GM03348 (cell line): ENCODE measurements at regions not wholly inside any gene's neighbourhood (a gene's known extent, or its start where the extent isn't known, plus 50 kb on each side); places are given as distances from the start of the nearest gene placed in this dataset.
A peak's percentile ranks its signal among the peaks of the same experiment; 100 is the strongest.

Experiments
- DNase-seq: peaks from one replicate; pipeline ENCODE4 v3.0.0; 2012; ENCODE audit warnings: low spot score

GRCh38 chrY:14139521-14139920, 83.5 kb downstream of the VCY1B start:
- DNase-seq = no peak

- DNase-seq = no peak
Observed at GRCh38 chrY:14145614-14146013, 89.6 kb downstream of the VCY1B start.

- no peak for DNase-seq
Observed at GRCh38 chrY:14182776-14183175, 126.7 kb downstream of the VCY1B start.

DNA sequence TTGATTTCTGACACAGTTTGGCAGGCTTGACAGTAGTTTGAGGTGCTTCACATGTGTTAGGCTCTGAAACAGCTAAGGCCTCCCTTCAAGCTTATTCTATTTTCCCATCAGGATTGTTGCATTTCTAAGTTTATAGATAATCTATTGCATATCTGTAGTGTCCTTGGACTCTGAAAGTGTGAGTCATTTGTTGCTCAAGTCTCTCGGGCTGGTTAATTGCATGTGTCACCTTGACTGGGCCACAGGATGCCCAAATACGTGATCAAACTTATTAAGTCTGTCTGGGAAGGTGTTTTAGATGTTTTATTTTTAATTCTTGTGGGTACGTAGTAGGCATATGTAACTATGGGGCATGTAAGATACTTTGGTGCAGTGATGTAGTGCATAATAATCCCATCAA, 166.0 kb downstream of the VCY1B start:
- DNase-seq = no peak

GRCh38 chrY:14231703-14232102, 175.7 kb downstream of the VCY1B start:
- DNase-seq = no peak

GRCh38 chrY:14235070-14235469, 179.0 kb downstream of the VCY1B start:
- no peak for DNase-seq

- no peak for DNase-seq
Observed at GRCh38 chrY:14238277-14238676, 182.2 kb downstream of the VCY1B start.

GRCh38 chrY:14246948-14247347, 190.9 kb downstream of the VCY1B start:
- no peak for DNase-seq

GRCh38 chrY:14248878-14249576, 193.0 kb downstream of the VCY1B start:
- no peak for DNase-seq

DNA sequence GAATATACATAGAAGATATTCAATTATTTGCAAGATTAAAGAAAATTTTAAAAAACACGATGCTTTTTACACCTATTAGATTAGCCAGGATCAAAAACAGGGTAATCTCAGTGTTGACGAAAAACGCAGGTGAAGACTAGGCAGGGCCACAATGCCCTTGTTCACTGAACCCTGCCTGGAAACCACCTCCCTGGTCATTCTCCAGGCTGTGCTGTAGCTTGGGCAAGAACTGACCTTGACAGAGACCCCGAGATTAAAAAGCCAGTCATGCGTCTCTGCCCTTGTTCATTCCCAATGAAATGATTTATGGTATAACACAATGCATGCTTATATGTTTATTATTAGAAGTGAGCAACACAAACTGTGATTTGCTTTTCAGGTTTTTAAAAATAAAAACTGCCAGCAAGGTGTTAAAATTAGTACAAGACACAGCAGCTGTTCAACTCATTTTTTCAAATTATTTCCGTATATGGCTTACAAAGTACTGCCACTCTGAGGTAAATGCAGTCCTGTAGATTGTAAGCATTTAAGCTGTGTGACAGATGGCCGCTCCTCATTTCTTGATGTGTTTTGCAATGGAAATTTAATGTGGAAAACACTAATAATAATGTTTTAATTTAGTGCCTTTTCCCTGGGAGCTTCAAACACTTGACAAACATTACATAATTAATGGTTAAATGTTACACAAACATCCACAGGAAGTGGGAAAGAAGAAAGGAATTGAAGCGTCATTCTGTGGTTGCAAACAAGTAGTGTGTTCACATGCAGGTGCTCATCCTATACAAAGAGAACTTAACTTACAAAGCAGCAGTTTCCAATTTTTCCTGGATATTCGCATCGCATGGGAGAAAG, 200.2 kb downstream of the VCY1B start:
- no peak for DNase-seq

DNA sequence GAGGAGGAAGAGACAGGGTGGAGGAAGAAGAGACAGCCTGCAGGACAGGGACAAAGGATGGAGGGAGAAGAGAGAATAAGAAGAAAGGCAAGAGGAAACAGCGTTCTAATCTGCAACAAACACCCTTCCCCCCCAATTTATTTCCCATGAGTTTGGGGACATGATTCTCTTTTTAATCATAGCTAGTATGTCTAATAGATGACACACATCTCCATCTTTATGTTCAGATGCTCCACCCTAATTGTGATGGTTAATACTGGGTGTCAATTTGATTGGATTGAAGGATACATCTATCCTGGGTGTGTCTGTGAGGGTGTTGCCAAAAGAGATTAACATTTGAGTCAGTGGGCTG, 200.8 kb downstream of the VCY1B start:
- DNase-seq = no peak

GRCh38 chrY:14277029-14277428, 221.0 kb downstream of the VCY1B start:
- no peak for DNase-seq

GRCh38 chrY:14290656-14291375, 233.5 kb upstream of the NLGN4Y start:
- peak; percentile 8 for DNase-seq

DNA sequence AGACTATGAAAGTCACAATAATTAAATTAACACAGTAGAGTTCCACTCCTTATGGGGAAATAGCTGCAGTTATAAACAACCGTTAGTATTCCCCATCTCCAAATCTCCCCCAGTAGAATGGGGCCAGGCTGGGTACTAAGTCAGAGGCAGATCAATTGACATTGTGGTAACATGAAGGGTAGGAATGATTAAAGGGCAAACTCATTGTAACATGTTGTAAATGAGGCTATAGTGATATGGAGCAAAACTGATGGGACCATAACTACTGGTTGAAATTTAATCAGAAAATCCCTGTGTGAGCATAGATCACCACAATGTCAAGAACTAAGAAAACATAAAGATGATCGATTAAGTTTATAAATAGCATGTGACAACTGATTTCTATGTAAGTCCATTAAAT, 231.9 kb upstream of the NLGN4Y start:
- DNase-seq = no peak

- no peak for DNase-seq
Observed at GRCh38 chrY:14300775-14301174, 223.6 kb upstream of the NLGN4Y start.

DNA sequence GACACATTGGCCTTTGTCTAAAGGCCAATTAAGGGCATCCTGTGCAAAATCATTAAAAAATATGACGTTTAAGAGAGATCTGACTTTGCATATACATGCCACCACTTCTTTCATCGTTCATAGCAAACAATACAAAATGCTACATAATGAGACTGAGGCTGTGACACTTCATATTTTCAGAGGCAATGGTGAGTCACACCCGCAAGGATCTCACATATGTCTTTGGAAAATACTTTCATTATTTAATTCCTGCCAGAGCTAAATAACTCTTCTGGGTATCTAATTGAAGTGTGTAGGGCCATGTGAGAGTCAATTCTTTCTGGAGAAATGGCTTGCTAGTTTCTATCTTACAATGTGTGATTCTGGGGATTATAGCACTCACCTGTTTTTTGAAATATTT, 222.8 kb upstream of the NLGN4Y start:
- no peak for DNase-seq

- peak; percentile 16 for DNase-seq
Observed at GRCh38 chrY:14328677-14329345, 195.5 kb upstream of the NLGN4Y start.

- no peak for DNase-seq
Observed at GRCh38 chrY:14330362-14330761, 194.0 kb upstream of the NLGN4Y start.

GRCh38 chrY:14339524-14339923, 184.8 kb upstream of the NLGN4Y start:
- no peak for DNase-seq

DNA sequence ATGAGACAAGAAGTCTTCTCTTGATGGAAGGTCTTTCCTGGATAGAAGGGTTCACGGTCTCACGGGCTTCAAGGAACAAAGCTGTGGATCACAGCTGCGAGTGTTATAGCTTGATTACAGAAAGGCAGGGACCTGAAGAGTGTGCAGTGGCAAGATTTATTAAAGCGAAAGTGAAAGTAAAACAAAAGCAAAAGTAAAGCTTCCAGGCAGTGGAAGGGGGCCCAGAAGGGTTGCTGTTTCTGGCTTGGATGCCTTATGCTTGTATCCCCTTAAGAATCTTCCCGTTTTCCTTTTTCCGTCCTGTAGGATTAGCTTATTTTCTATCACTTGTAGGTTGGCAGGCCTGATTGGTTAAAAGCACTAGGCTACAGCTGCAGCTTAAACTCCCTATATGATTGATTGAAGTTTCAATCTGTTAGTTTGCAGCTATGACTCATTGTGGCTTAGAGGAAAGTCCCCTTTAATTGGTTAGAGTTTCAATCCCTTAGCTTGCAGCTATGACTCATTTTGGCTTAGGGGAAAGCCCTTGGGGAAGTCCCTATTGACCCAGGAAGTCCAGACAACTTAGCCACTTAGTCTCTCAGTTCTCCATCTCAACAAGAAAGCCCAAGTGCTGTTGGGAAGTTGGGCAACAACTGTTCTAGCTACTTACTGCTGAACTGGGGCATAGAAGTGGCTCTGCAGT, 183.7 kb upstream of the NLGN4Y start:
- peak; percentile 2 for DNase-seq

DNA sequence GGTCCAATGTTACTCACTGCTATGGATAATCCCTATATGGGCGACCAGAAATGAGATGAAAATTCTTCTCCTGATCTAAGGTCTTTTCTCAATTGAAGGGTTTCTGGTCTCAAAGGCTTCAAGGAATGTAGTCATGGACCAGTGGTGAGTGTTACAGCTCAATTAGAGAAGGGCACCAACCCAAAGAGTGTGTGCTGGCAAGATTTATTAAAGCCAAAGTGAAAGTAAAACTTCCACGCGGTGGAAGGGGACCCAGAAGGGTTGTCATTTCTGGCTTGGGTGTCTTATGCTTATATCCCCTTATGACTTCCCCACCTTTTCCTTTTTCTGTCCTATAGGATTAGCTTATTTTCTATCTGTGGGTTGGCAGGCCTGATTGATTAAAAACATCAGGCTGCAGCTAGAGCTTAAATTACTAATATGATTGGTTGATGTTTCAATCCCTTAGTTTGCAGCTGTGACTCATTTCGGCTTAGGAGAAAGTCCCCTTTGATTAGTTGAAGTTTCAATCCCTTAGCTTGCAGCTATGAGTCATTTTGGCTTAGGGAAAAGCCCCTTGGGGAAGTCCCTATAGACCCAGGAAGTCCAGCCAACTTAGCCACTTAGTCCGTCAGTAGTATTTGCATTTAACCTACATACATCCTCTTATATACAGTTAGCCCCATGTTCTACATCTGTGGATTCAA, 179.5 kb upstream of the NLGN4Y start:
- DNase-seq = no peak
